Esophagus muscularis mucosa (tissue), 3 donors: ENCODE measurements at regions not wholly inside any gene's neighbourhood (a gene's known extent, or its start where the extent isn't known, plus 50 kb on each side); places are given as distances from the start of the nearest gene placed in this dataset.

Experiments
- POLR2A ChIP-seq: fragments of 450-650 bp; IDR thresholded peaks from one replicate; pipeline ENCODE4 v1.6.1; 2017; ENCODE audit warnings: antibody characterized with exemption, moderate library complexity, mild to moderate bottlenecking, low read depth
- POLR2AphosphoS5 ChIP-seq, 2 donors: sonication (generic); formaldehyde crosslinking; IDR thresholded peaks; one replicate each; pipeline ENCODE4 v1.6.1; 2017; ENCODE audit warnings: antibody characterized with exemption in 2 of 2
- TF ChIP-seq, protein P1 (sequence below), 3 experiments: fragments of 200-600 bp in 2 of 3; fragments of 450-650 bp in 1 of 3; sonication (generic) in 2 of 3; IDR thresholded peaks; one replicate each; pipeline ENCODE4 v1.5.1; 2017 to 2019; ENCODE audit warnings: antibody characterized with exemption in 3 of 3, mild to moderate bottlenecking in 2 of 3, moderate library complexity in 1 of 3

DNA sequence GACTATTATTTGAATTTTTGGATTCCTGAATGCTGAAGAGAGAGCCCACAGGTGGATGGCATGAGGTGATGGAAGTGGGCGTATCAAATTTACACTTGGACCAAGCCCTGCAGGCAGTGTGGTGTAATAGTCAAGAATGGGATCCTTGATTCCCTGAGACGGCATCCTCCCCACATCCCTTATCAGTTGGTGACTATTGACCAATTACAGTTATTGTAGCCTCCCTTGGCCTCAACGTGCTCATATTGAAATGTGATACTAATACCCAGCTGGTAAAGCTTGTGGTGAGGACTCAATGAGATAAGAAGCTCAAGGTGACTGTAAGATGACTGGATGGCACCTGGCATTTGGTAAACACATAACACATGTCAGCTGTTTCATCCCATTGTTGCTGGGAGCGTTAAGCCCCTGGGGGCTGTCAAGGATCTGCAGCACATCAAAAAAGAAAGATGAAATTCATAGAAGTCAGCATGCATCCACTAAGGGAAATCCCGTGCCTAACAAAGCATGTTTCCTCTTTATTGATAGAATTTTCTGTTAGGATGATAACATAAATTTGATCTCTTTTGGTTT, 65.6 kb upstream of the IRX2 start:
- TF ChIP-seq, protein P1, sequence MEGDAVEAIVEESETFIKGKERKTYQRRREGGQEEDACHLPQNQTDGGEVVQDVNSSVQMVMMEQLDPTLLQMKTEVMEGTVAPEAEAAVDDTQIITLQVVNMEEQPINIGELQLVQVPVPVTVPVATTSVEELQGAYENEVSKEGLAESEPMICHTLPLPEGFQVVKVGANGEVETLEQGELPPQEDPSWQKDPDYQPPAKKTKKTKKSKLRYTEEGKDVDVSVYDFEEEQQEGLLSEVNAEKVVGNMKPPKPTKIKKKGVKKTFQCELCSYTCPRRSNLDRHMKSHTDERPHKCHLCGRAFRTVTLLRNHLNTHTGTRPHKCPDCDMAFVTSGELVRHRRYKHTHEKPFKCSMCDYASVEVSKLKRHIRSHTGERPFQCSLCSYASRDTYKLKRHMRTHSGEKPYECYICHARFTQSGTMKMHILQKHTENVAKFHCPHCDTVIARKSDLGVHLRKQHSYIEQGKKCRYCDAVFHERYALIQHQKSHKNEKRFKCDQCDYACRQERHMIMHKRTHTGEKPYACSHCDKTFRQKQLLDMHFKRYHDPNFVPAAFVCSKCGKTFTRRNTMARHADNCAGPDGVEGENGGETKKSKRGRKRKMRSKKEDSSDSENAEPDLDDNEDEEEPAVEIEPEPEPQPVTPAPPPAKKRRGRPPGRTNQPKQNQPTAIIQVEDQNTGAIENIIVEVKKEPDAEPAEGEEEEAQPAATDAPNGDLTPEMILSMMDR (IDR thresholded peaks at IDR 0.05), result no peak
- TF ChIP-seq POLR2A (no peak), POLR2AphosphoS5 (IDR thresholded peaks at IDR 0.05) (no peak)
